Glutamatergic neuron (in vitro differentiated cells): ENCODE measurements at regions not wholly inside any gene's neighbourhood (a gene's known extent, or its start where the extent isn't known, plus 50 kb on each side); places are given as distances from the start of the nearest gene placed in this dataset.
A peak's percentile ranks its signal among the peaks of the same experiment; 100 is the strongest.

Experiments used
- DNase-seq: peaks from one replicate; pipeline ENCODE4 v3.0.0; 2022
- H3K27ac Mint-ChIP-seq: one replicate; pipeline ENCODE4 v1.8.0; 2020; ENCODE audit warnings: mild to moderate bottlenecking, mixed read lengths, inconsistent platforms; ENCODE audit not compliant: unreplicated experiment
- H3K27me3 Mint-ChIP-seq: one replicate; pipeline ENCODE4 v1.8.0; 2020; ENCODE audit warnings: mild to moderate bottlenecking, moderate library complexity, mixed read lengths, inconsistent platforms; ENCODE audit not compliant: unreplicated experiment
- H3K36me3 Mint-ChIP-seq: one replicate; pipeline ENCODE4 v1.8.0; 2020; ENCODE audit warnings: mild to moderate bottlenecking, mixed read lengths, inconsistent platforms; ENCODE audit not compliant: unreplicated experiment
- H3K4me1 Mint-ChIP-seq: one replicate; pipeline ENCODE4 v1.8.0; 2020; ENCODE audit warnings: mild to moderate bottlenecking, low read depth, mixed read lengths, inconsistent platforms; ENCODE audit not compliant: unreplicated experiment
- H3K4me3 Mint-ChIP-seq: one replicate; pipeline ENCODE4 v1.8.0; 2020; ENCODE audit warnings: mild to moderate bottlenecking, mixed read lengths, inconsistent platforms; ENCODE audit not compliant: unreplicated experiment
- H3K9me3 Mint-ChIP-seq: one replicate; pipeline ENCODE4 v1.8.0; 2020; ENCODE audit warnings: mild to moderate bottlenecking, moderate library complexity, mixed read lengths, inconsistent platforms; ENCODE audit not compliant: unreplicated experiment
- TF ChIP-seq, protein P1 (sequence below): fragments of 200-600 bp; sonication (generic); IDR thresholded peaks from one replicate; pipeline ENCODE4 v1.5.0; 2021; ENCODE audit not compliant: partially characterized antibody, unreplicated experiment

DNA sequence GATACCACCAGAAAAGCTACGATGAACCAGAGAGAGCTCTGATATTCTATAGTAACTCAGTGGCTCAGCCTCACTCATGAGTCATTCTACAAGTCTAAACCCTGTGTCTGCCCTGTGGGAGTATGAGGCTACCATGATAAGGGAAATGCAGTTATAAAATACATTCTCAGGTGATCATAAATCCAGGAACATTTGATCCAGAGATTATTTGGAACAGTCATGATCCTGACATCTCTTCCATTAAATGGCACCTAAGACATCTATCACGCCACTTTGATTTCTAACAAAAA, 202.6 kb upstream of the RASSF8 start:
- peaks cover 5% of the 10 kb centered on the region for H3K4me1 Mint-ChIP-seq
- H3K27me3 Mint-ChIP-seq = no peaks in the 10 kb centered on the region
- no peaks in the 10 kb centered on the region for H3K36me3 Mint-ChIP-seq
- no peak for DNase-seq
- H3K9me3 Mint-ChIP-seq = no peaks in the 10 kb centered on the region
- H3K27ac Mint-ChIP-seq = no peak overlapping the region
- no peak overlapping the region for H3K4me3 Mint-ChIP-seq
- TF ChIP-seq, protein P1, sequence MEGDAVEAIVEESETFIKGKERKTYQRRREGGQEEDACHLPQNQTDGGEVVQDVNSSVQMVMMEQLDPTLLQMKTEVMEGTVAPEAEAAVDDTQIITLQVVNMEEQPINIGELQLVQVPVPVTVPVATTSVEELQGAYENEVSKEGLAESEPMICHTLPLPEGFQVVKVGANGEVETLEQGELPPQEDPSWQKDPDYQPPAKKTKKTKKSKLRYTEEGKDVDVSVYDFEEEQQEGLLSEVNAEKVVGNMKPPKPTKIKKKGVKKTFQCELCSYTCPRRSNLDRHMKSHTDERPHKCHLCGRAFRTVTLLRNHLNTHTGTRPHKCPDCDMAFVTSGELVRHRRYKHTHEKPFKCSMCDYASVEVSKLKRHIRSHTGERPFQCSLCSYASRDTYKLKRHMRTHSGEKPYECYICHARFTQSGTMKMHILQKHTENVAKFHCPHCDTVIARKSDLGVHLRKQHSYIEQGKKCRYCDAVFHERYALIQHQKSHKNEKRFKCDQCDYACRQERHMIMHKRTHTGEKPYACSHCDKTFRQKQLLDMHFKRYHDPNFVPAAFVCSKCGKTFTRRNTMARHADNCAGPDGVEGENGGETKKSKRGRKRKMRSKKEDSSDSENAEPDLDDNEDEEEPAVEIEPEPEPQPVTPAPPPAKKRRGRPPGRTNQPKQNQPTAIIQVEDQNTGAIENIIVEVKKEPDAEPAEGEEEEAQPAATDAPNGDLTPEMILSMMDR = no peak

DNA sequence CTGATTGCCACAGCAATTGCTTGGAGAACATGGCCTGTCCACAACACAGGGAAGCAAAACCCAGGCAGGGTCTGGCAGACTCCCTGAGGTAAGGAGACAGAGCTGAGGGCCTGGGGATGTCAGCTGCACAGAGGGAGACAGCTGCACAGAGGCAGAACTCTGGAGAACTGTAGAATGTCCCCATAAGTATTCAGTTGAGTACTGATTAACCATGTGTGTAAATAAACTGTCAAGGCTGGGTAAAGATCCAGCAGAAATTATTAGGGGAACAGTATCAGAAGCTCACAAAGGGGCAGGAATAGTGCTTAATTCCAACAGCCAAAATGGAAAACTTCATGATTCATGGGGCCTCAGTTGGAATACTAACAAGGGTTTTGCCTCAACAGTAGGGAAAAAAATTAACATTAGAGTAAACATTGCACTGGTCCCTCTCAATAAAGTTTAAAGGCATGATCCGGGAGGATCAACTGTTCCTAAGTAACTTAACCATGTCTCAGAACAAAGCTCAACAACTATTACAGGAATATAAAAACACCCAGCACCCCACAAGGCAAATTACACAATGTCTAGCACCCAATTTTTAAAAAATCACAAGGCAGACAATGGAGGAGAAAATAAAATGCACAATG, 201.3 kb upstream of the RASSF8 start:
- Mint-ChIP-seq H3K27ac (no peak overlapping the region), H3K27me3 (no peaks in the 10 kb centered on the region), H3K9me3 (no peaks in the 10 kb centered on the region), H3K4me3 (no peak overlapping the region), H3K4me1 (peaks cover 5% of the 10 kb centered on the region), H3K36me3 (no peaks in the 10 kb centered on the region)
- TF ChIP-seq, protein P1 = no peak
- DNase-seq = peak; percentile 17

- DNase-seq = no peak
- no peaks in the 10 kb centered on the region for H3K36me3 Mint-ChIP-seq
- H3K27me3 Mint-ChIP-seq = peaks cover 2% of the 10 kb centered on the region
- TF ChIP-seq, protein P1 = no peak
- H3K4me1 Mint-ChIP-seq = peaks cover 5% of the 10 kb centered on the region
- H3K9me3 Mint-ChIP-seq = no peaks in the 10 kb centered on the region
- no peak overlapping the region for H3K4me3 Mint-ChIP-seq
- no peak overlapping the region for H3K27ac Mint-ChIP-seq
Measured at GRCh38 chr12:25759752-25760151, 198.7 kb upstream of the RASSF8 start.

DNA sequence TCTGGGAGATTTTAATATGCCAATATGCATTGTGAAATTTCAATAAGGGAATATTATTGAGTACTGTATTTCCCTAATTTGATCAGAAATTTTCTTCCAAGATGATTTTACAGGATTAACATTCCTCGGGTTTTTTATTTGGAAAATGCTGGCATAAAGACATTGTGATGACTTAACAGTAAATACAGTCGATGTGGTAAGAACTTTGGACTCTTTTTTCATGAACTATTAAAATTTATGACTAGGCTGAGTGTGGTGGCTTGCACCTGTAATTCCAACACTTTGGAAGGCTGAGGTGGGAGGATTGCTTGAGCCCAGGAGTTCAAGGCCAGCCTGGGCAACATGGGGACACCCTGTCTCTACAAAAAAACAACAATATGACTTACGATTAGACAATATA, 197.1 kb upstream of the RASSF8 start:
- TF ChIP-seq, protein P1 = no peak
- Mint-ChIP-seq H3K9me3 (no peaks in the 10 kb centered on the region), H3K4me3 (no peak overlapping the region), H3K4me1 (peaks cover 5% of the 10 kb centered on the region), H3K36me3 (no peaks in the 10 kb centered on the region), H3K27me3 (peaks cover 2% of the 10 kb centered on the region), H3K27ac (no peak overlapping the region)
- no peak for DNase-seq

GRCh38 chr12:25764409-25764808, 194.1 kb upstream of the RASSF8 start:
- no peaks in the 10 kb centered on the region for H3K9me3 Mint-ChIP-seq
- DNase-seq = no peak
- H3K36me3 Mint-ChIP-seq = no peaks in the 10 kb centered on the region
- no peaks in the 10 kb centered on the region for H3K4me1 Mint-ChIP-seq
- H3K4me3 Mint-ChIP-seq = no peak overlapping the region
- peaks cover 2% of the 10 kb centered on the region for H3K27me3 Mint-ChIP-seq
- TF ChIP-seq, protein P1 = no peak
- H3K27ac Mint-ChIP-seq = no peak overlapping the region
